ENCODE measurements at regions not wholly inside any gene's neighbourhood (a gene's known extent, or its start where the extent isn't known, plus 50 kb on each side); places are given as distances from the start of the nearest gene placed in this dataset.

DNA sequence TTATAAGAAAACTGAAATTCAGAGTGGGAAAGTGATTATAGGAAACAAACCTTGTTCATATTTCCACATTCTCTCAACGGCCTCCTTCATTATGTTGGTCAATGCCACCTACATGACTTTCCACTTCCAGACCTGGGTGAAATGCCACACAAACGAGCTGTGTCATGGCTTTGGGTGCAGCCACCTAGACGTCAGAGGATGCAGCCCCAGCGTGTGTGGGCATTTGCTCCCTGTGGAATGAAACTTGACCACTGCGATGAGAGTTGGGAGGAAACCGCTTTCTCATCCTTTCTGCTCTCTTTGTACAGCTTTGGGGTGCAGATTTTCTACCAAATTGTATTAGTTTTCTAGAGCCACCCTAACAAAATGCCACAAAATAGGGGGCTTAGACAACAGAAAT is 291.0 kb downstream of the CYRIA start:
- TF ChIP-seq ZNF274 (IDR thresholded peaks at IDR 0.05; ENCODE audit: low read depth, low read length) (no peak), YY1 (IDR thresholded peaks at IDR 0.05; ENCODE audit: insufficient read depth, insufficient read length) (no peak), SUZ12 (IDR thresholded peaks at IDR 0.05; ENCODE audit: extremely low read depth, insufficient read depth, insufficient read length) (no peak)
